Astrocyte (in vitro differentiated cells and primary cell): ENCODE measurements at regions not wholly inside any gene's neighbourhood (a gene's known extent, or its start where the extent isn't known, plus 50 kb on each side); places are given as distances from the start of the nearest gene placed in this dataset.

Experiments used
- DNase-seq: peaks from one replicate; pipeline ENCODE4 v3.0.0-alpha.2; 2010; ENCODE audit warnings: low read depth
- FAIRE-seq: peaks from 2 replicates; lab custom pipeline; 2011; peaks lifted over from hg19 to GRCh38; lab: Jason Lieb, UNC
- H2AFZ ChIP-seq: 2 replicates; pipeline ENCODE4 v1.6.0; 2012; ENCODE audit warnings: low read depth, low read length, inconsistent platforms
- H3K27ac ChIP-seq: 2 replicates; pipeline ENCODE4 v1.5.1; 2011; ENCODE audit warnings: low read depth, low read length, inconsistent platforms
- H3K27me3 ChIP-seq: 2 replicates; pipeline ENCODE4 v1.6.0; 2011; ENCODE audit warnings: low read length, inconsistent platforms; ENCODE audit not compliant: insufficient read depth
- H3K36me3 ChIP-seq: 2 replicates; pipeline ENCODE4 v1.5.1; 2011; ENCODE audit warnings: low read length, inconsistent platforms; ENCODE audit not compliant: insufficient read depth
- H3K4me1 ChIP-seq: 2 replicates; pipeline ENCODE4 v1.5.1; 2011; ENCODE audit warnings: low read length, inconsistent platforms; ENCODE audit not compliant: insufficient read depth
- H3K4me2 ChIP-seq: 2 replicates; pipeline ENCODE4 v1.6.0; 2012; ENCODE audit warnings: low read length, inconsistent platforms
- H3K4me3 ChIP-seq: 2 replicates; pipeline ENCODE4 v1.5.1; 2011; ENCODE audit warnings: low read depth, mild to moderate bottlenecking, low read length, inconsistent platforms; ENCODE audit not compliant: insufficient read depth
- H3K79me2 ChIP-seq: 2 replicates; pipeline ENCODE4 v1.6.0; 2012; ENCODE audit warnings: mild to moderate bottlenecking, low read length, inconsistent platforms; ENCODE audit not compliant: insufficient read depth
- H3K9ac ChIP-seq: 2 replicates; pipeline ENCODE4 v1.6.0; 2012; ENCODE audit warnings: mild to moderate bottlenecking, low read length, inconsistent platforms
- H3K9me3 ChIP-seq: 2 replicates; pipeline ENCODE4 v1.5.1; 2012; ENCODE audit warnings: low read depth, mild to moderate bottlenecking, low read length, inconsistent platforms; ENCODE audit not compliant: insufficient read depth
- H4K20me1 ChIP-seq: 2 replicates; pipeline ENCODE4 v1.6.0; 2012; ENCODE audit warnings: low read length, inconsistent platforms; ENCODE audit not compliant: insufficient read depth
- H3K27ac Mint-ChIP-seq: one replicate; pipeline ENCODE4 v1.8.0; 2021; ENCODE audit warnings: mild to moderate bottlenecking, mixed read lengths; ENCODE audit not compliant: unreplicated experiment
- H3K27me3 Mint-ChIP-seq: one replicate; pipeline ENCODE4 v1.8.0; 2021; ENCODE audit warnings: low read depth, mixed read lengths; ENCODE audit not compliant: unreplicated experiment
- H3K36me3 Mint-ChIP-seq: one replicate; pipeline ENCODE4 v1.8.0; 2021; ENCODE audit warnings: low read depth, mixed read lengths; ENCODE audit not compliant: unreplicated experiment
- H3K4me1 Mint-ChIP-seq: one replicate; pipeline ENCODE4 v1.8.0; 2021; ENCODE audit warnings: low read depth, mixed read lengths; ENCODE audit not compliant: unreplicated experiment
- H3K4me3 Mint-ChIP-seq: one replicate; pipeline ENCODE4 v1.8.0; 2021; ENCODE audit warnings: mild to moderate bottlenecking, moderate library complexity, mixed read lengths; ENCODE audit not compliant: unreplicated experiment
- H3K9me3 Mint-ChIP-seq: one replicate; pipeline ENCODE4 v1.8.0; 2021; ENCODE audit warnings: mild to moderate bottlenecking, mixed read lengths; ENCODE audit not compliant: unreplicated experiment
- EZH2 ChIP-seq: IDR thresholded peaks from 2 replicates; pipeline ENCODE4 v1.6.1; 2012; ENCODE audit warnings: mild to moderate bottlenecking, low read length, inconsistent platforms; ENCODE audit not compliant: insufficient read depth
- TF ChIP-seq, protein P1 (sequence below): IDR thresholded peaks from 2 replicates; pipeline ENCODE4 v1.5.1; 2011; ENCODE audit warnings: low read depth, mild to moderate bottlenecking, inconsistent platforms, low read length, moderate library complexity; ENCODE audit not compliant: insufficient read depth

DNA sequence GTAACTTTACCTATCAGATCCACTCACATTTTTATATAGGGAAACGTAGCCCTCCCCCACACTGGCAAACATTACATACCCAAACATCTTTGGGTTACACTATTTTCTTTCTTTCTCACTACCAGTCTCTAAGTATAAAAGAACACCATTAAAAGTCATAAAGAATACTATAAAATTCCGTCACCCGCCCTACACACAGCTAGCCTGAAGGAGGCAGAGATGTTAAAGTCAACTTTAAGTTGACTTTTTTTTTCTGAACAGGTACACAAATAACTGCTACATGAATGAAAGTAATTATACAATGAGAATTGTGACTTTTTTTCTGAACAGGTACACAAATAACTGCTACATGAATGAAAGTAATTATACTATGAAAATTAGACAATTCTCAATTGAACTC lies 628.3 kb downstream of the NUP35 start:
- Histone ChIP-seq H3K27me3 (no peaks in the 10 kb centered on the region), H3K79me2 (no peaks in the 10 kb centered on the region), H3K36me3 (no peaks in the 10 kb centered on the region), H3K4me3 (no peak overlapping the region), H3K4me1 (no peaks in the 10 kb centered on the region), H3K9ac (no peak overlapping the region), H3K9me3 (no peaks in the 10 kb centered on the region), H3K27ac (no peak overlapping the region), H3K4me2 (no peak overlapping the region), H2AFZ (no peak overlapping the region), H4K20me1 (no peaks in the 10 kb centered on the region)
- Mint-ChIP-seq H3K27ac (no peak overlapping the region), H3K27me3 (no peaks in the 10 kb centered on the region), H3K36me3 (no peaks in the 10 kb centered on the region), H3K9me3 (no peaks in the 10 kb centered on the region), H3K4me1 (no peaks in the 10 kb centered on the region), H3K4me3 (no peak overlapping the region)
- FAIRE-seq (no peak), DNase-seq (no peak)
- no peak for TF ChIP-seq EZH2
- TF ChIP-seq, protein P1, sequence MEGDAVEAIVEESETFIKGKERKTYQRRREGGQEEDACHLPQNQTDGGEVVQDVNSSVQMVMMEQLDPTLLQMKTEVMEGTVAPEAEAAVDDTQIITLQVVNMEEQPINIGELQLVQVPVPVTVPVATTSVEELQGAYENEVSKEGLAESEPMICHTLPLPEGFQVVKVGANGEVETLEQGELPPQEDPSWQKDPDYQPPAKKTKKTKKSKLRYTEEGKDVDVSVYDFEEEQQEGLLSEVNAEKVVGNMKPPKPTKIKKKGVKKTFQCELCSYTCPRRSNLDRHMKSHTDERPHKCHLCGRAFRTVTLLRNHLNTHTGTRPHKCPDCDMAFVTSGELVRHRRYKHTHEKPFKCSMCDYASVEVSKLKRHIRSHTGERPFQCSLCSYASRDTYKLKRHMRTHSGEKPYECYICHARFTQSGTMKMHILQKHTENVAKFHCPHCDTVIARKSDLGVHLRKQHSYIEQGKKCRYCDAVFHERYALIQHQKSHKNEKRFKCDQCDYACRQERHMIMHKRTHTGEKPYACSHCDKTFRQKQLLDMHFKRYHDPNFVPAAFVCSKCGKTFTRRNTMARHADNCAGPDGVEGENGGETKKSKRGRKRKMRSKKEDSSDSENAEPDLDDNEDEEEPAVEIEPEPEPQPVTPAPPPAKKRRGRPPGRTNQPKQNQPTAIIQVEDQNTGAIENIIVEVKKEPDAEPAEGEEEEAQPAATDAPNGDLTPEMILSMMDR = no peak

DNA sequence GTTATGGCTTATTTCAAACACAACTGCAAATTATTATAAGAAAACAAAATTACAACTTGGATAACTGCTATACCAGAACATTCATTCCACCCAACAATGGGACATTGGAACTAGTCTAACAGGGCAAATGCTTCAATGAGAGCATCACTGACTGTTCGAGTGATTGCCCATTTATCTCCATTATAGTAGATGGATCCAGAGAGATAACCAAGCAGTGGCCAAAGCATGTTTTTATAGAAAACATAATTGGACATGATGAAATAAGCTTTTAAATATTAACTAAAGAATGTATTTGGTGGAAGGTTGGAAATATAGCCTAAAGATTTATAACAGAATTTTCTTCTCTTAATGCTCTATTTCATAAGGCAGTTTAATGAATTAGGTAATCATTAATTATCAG lies 634.8 kb downstream of the NUP35 start:
- Histone ChIP-seq H3K79me2 (no peaks in the 10 kb centered on the region), H3K4me2 (no peak overlapping the region), H3K9me3 (no peaks in the 10 kb centered on the region), H3K27me3 (no peaks in the 10 kb centered on the region), H3K27ac (no peak overlapping the region), H3K4me1 (no peaks in the 10 kb centered on the region), H2AFZ (no peak overlapping the region), H3K9ac (no peak overlapping the region), H4K20me1 (no peaks in the 10 kb centered on the region), H3K4me3 (no peak overlapping the region), H3K36me3 (no peaks in the 10 kb centered on the region)
- H3K9me3 Mint-ChIP-seq = no peaks in the 10 kb centered on the region
- FAIRE-seq (no peak), DNase-seq (no peak)
- no peaks in the 10 kb centered on the region for H3K27me3 Mint-ChIP-seq
- TF ChIP-seq, protein P1 = no peak
- no peak for TF ChIP-seq EZH2
- no peaks in the 10 kb centered on the region for H3K4me1 Mint-ChIP-seq
- H3K4me3 Mint-ChIP-seq = no peak overlapping the region
- no peak overlapping the region for H3K27ac Mint-ChIP-seq
- no peaks in the 10 kb centered on the region for H3K36me3 Mint-ChIP-seq

DNA sequence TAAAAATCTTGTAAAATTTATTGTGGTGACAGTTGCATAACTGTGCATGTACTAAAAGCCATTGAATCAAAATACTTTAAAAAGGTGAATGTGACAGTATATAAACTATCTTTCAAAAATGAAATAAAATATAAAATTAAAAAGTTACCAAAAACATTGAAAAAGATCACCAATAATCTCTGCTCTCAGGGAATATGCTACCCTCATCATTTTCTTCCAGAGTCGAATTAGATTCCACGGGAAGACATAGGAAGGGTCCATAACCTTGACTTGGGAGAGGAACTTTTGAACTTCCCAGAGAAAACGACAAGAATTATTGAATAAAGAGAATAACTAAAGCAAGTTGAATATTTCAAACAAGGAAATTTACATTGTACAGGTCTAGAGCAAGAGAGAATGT lies 649.5 kb downstream of the NUP35 start:
- DNase-seq (no peak), FAIRE-seq (no peak)
- Histone ChIP-seq H3K9ac (no peak overlapping the region), H3K36me3 (no peaks in the 10 kb centered on the region), H2AFZ (no peak overlapping the region), H4K20me1 (no peaks in the 10 kb centered on the region), H3K27ac (no peak overlapping the region), H3K79me2 (no peaks in the 10 kb centered on the region), H3K4me3 (no peak overlapping the region), H3K4me2 (no peak overlapping the region), H3K9me3 (no peaks in the 10 kb centered on the region), H3K27me3 (no peaks in the 10 kb centered on the region), H3K4me1 (no peaks in the 10 kb centered on the region)
- Mint-ChIP-seq H3K36me3 (no peaks in the 10 kb centered on the region), H3K9me3 (no peaks in the 10 kb centered on the region), H3K27ac (no peak overlapping the region), H3K4me3 (no peak overlapping the region), H3K27me3 (no peaks in the 10 kb centered on the region), H3K4me1 (no peaks in the 10 kb centered on the region)
- TF ChIP-seq EZH2 = no peak
- TF ChIP-seq, protein P1 = no peak
